HFFc6 (cell line): ENCODE measurements at regions not wholly inside any gene's neighbourhood (a gene's known extent, or its start where the extent isn't known, plus 50 kb on each side); places are given as distances from the start of the nearest gene placed in this dataset.
A peak's percentile ranks its signal among the peaks of the same experiment; 100 is the strongest.

Experiments
- DNase-seq: peaks from one replicate; pipeline ENCODE4 v3.0.0-alpha.2; 2018
- H3K27ac Mint-ChIP-seq: 2 replicates; pipeline ENCODE4 v1.8.0; 2020; ENCODE audit warnings: mild to moderate bottlenecking, mixed read lengths
- H3K27me3 Mint-ChIP-seq: 2 replicates; pipeline ENCODE4 v1.8.0; 2021; ENCODE audit warnings: mild to moderate bottlenecking, moderate library complexity, mixed read lengths; ENCODE audit not compliant: insufficient read depth
- H3K36me3 Mint-ChIP-seq: 2 replicates; pipeline ENCODE4 v1.8.0; 2021; ENCODE audit warnings: low read depth, mixed read lengths
- H3K4me1 Mint-ChIP-seq: 2 replicates; pipeline ENCODE4 v1.8.0; 2020; ENCODE audit warnings: low read depth, mixed read lengths
- H3K4me3 Mint-ChIP-seq: 2 replicates; pipeline ENCODE4 v1.8.0; 2020; ENCODE audit warnings: mild to moderate bottlenecking, moderate library complexity, mixed read lengths
- H3K9me3 Mint-ChIP-seq: 2 replicates; pipeline ENCODE4 v1.8.0; 2020; ENCODE audit warnings: mild to moderate bottlenecking, mixed read lengths
- CTCF ChIP-seq: fragments of 200-600 bp; sonication (generic); IDR thresholded peaks from 2 replicates; pipeline ENCODE4 v1.5.0; 2021; ENCODE audit warnings: antibody characterized with exemption, mild to moderate bottlenecking

- no peak overlapping the region for H3K4me3 Mint-ChIP-seq
- H3K27me3 Mint-ChIP-seq = peaks cover 22% of the 10 kb centered on the region
- H3K9me3 Mint-ChIP-seq = no peaks in the 10 kb centered on the region
Observed at GRCh38 chr9:79968533-79968932, 396.8 kb downstream of the TLE4 start.

GRCh38 chr9:79962836-79963235 is 391.1 kb downstream of the TLE4 start:
- H3K27ac Mint-ChIP-seq = no peak overlapping the region
- no peaks in the 10 kb centered on the region for H3K9me3 Mint-ChIP-seq
- DNase-seq = no peak
- no peak for TF ChIP-seq CTCF
- H3K4me3 Mint-ChIP-seq = no peak overlapping the region
- H3K36me3 Mint-ChIP-seq = no peaks in the 10 kb centered on the region
- no peaks in the 10 kb centered on the region for H3K4me1 Mint-ChIP-seq
- H3K27me3 Mint-ChIP-seq = peaks cover 9% of the 10 kb centered on the region; the same call in 1 of the 2 replicates

More at GRCh38 chr9:79968533-79968932, 396.8 kb downstream of the TLE4 start:
- TF ChIP-seq CTCF = no peak
- Mint-ChIP-seq H3K36me3 (no peaks in the 10 kb centered on the region), H3K4me1 (no peaks in the 10 kb centered on the region), H3K27ac (no peak overlapping the region)
- no peak for DNase-seq

- no peak for DNase-seq
- no peaks in the 10 kb centered on the region for H3K36me3 Mint-ChIP-seq
- no peaks in the 10 kb centered on the region for H3K4me1 Mint-ChIP-seq
- H3K4me3 Mint-ChIP-seq = no peak overlapping the region
- no peaks in the 10 kb centered on the region for H3K9me3 Mint-ChIP-seq
- no peak for TF ChIP-seq CTCF
- no peak overlapping the region for H3K27ac Mint-ChIP-seq
- H3K27me3 Mint-ChIP-seq = peaks cover 9% of the 10 kb centered on the region; the same call in 1 of the 2 replicates
Observed at GRCh38 chr9:79962150-79962549, 390.4 kb downstream of the TLE4 start.

- Mint-ChIP-seq H3K27ac (no peak overlapping the region), H3K27me3 (peaks cover 4% of the 10 kb centered on the region; the same call in 1 of the 2 replicates), H3K9me3 (no peaks in the 10 kb centered on the region), H3K4me3 (no peak overlapping the region), H3K36me3 (no peaks in the 10 kb centered on the region; the same call in 1 of the 2 replicates), H3K4me1 (peaks cover 12% of the 10 kb centered on the region)
- no peak for DNase-seq
- peak; percentile 68 for TF ChIP-seq CTCF
Observed at GRCh38 chr9:79955300-79955699, 383.5 kb downstream of the TLE4 start.

- no peak overlapping the region for H3K27ac Mint-ChIP-seq
- no peak overlapping the region for H3K4me3 Mint-ChIP-seq
- no peak for TF ChIP-seq CTCF
- peaks cover 3% of the 10 kb centered on the region; the same call in 1 of the 2 replicates for H3K36me3 Mint-ChIP-seq
- 0 out of 2 replicates have a peak, but pooled peaks cover 1% of the 10 kb centered on the region for H3K27me3 Mint-ChIP-seq
- no peaks in the 10 kb centered on the region for H3K9me3 Mint-ChIP-seq
- H3K4me1 Mint-ChIP-seq = peaks cover 12% of the 10 kb centered on the region
- DNase-seq = no peak
Observed at GRCh38 chr9:79953908-79954307, 382.1 kb downstream of the TLE4 start.

- DNase-seq = peak; percentile 18
- Mint-ChIP-seq H3K36me3 (peaks cover 3% of the 10 kb centered on the region; the same call in 1 of the 2 replicates), H3K9me3 (no peaks in the 10 kb centered on the region), H3K27me3 (peaks cover 5% of the 10 kb centered on the region; the same call in 1 of the 2 replicates), H3K4me1 (peaks cover 12% of the 10 kb centered on the region), H3K27ac (peak overlapping the region; percentile 14; the same call in 1 of the 2 replicates), H3K4me3 (no peak overlapping the region)
- TF ChIP-seq CTCF = no peak
Observed at GRCh38 chr9:79952401-79952800, 380.6 kb downstream of the TLE4 start.
